ENCODE measurements at regions not wholly inside any gene's neighbourhood (a gene's known extent, or its start where the extent isn't known, plus 50 kb on each side); places are given as distances from the start of the nearest gene placed in this dataset.

- Histone ChIP-seq H3K79me2 (replicated peaks; ENCODE audit: insufficient read depth, low read length) (no peaks in the 10 kb centered on the region), H3K4me3 (ENCODE audit: low read length) (no peak overlapping the region), H3K9ac (ENCODE audit: low read length) (no peak overlapping the region), H3K9me2 (ENCODE audit: insufficient read depth, low read length) (no peaks in the 10 kb centered on the region), H3K27ac (ENCODE audit: low read length) (no peak overlapping the region), H3K4me2 (ENCODE audit: low read length) (no peak overlapping the region), H4K20me1 (ENCODE audit: insufficient read depth) (no peaks in the 10 kb centered on the region), H3K36me3 (ENCODE audit: insufficient read depth, low read length) (no peaks in the 10 kb centered on the region), H3K9me3 (ENCODE audit: low read length) (no peaks in the 10 kb centered on the region), H3F3A (ENCODE audit: insufficient read depth, low read length, poor library complexity, severe bottlenecking) (no peaks in the 10 kb centered on the region), H3K27me3 (ENCODE audit: insufficient read depth, low read depth, low read length) (no peaks in the 10 kb centered on the region), H2AFZ (ENCODE audit: low read depth, low read length) (no peak overlapping the region)
- TF ChIP-seq RAD21 (conservative IDR thresholded peaks at IDR 0.05) (no peak), EZH2 (IDR thresholded peaks at IDR 0.05; ENCODE audit: borderline replicate concordance, insufficient read depth, low read length, poor library complexity, severe bottlenecking) (no peak), SMC3 (conservative IDR thresholded peaks at IDR 0.05; ENCODE audit: poor library complexity) (no peak), TAF1 (IDR thresholded peaks at IDR 0.05; ENCODE audit: low read depth) (no peak), CTCF (IDR thresholded peaks at IDR 0.05; ENCODE audit: poor library complexity, severe bottlenecking) (no peak), POLR2AphosphoS5 (IDR thresholded peaks at IDR 0.05) (no peak), EP300 (conservative IDR thresholded peaks at IDR 0.05; ENCODE audit: poor library complexity, severe bottlenecking) (no peak), REST (IDR thresholded peaks at IDR 0.05; ENCODE audit: borderline replicate concordance) (no peak), MXI1 (conservative IDR thresholded peaks at IDR 0.05; ENCODE audit: poor library complexity, severe bottlenecking) (no peak)
These were observed 243.9 kb downstream of the VAPA start for GRCh38 chr18:10157706-10158105.

GRCh38 chr18:10160251-10160650 is 246.4 kb downstream of the VAPA start:
- Histone ChIP-seq H3K4me3 (ENCODE audit: low read length) (no peak overlapping the region), H3K36me3 (ENCODE audit: insufficient read depth, low read length) (no peaks in the 10 kb centered on the region), H3K27ac (ENCODE audit: low read length) (no peak overlapping the region), H3K27me3 (ENCODE audit: insufficient read depth, low read depth, low read length) (no peaks in the 10 kb centered on the region), H3K4me2 (ENCODE audit: low read length) (no peak overlapping the region), H4K20me1 (ENCODE audit: insufficient read depth) (no peaks in the 10 kb centered on the region), H3K9ac (ENCODE audit: low read length) (no peak overlapping the region), H3F3A (ENCODE audit: insufficient read depth, low read length, poor library complexity, severe bottlenecking) (no peaks in the 10 kb centered on the region), H3K9me3 (ENCODE audit: low read length) (no peaks in the 10 kb centered on the region), H3K9me2 (ENCODE audit: insufficient read depth, low read length) (no peaks in the 10 kb centered on the region), H3K79me2 (replicated peaks; ENCODE audit: insufficient read depth, low read length) (no peaks in the 10 kb centered on the region), H2AFZ (ENCODE audit: low read depth, low read length) (no peak overlapping the region)
- TF ChIP-seq EZH2 (IDR thresholded peaks at IDR 0.05; ENCODE audit: borderline replicate concordance, insufficient read depth, low read length, poor library complexity, severe bottlenecking) = no peak
- no peak for TF ChIP-seq POLR2AphosphoS5 (IDR thresholded peaks at IDR 0.05)
- no peak for TF ChIP-seq SMC3 (conservative IDR thresholded peaks at IDR 0.05; ENCODE audit: poor library complexity)
- no peak for TF ChIP-seq REST (IDR thresholded peaks at IDR 0.05; ENCODE audit: borderline replicate concordance)
- no peak for TF ChIP-seq TAF1 (IDR thresholded peaks at IDR 0.05; ENCODE audit: low read depth)
